ENCODE measurements at regions not wholly inside any gene's neighbourhood (a gene's known extent, or its start where the extent isn't known, plus 50 kb on each side); places are given as distances from the start of the nearest gene placed in this dataset.
A peak's percentile ranks its signal among the peaks of the same experiment; 100 is the strongest.

- DNase-seq, result no peak
These were observed 55.2 kb downstream of the TTC32 start for GRCh38 chr2:19846567-19846966.

GRCh38 chr2:19846030-19846429 lies 55.8 kb downstream of the TTC32 start:
- no peak for DNase-seq

GRCh38 chr2:19845323-19845920 lies 56.4 kb downstream of the TTC32 start:
- DNase-seq, result no peak

- no peak for DNase-seq
These were observed 57.0 kb downstream of the TTC32 start for GRCh38 chr2:19844750-19845149.

- DNase-seq, result no peak
These were observed 57.7 kb downstream of the TTC32 start for GRCh38 chr2:19843992-19844515.

GRCh38 chr2:19841918-19842693 lies 59.7 kb downstream of the TTC32 start:
- DNase-seq, result no peak

GRCh38 chr2:19839438-19839837 lies 62.3 kb downstream of the TTC32 start:
- no peak for DNase-seq

- no peak for DNase-seq
These were observed 63.2 kb downstream of the TTC32 start for GRCh38 chr2:19838616-19839015.

- DNase-seq, result no peak
These were observed 64.5 kb downstream of the TTC32 start for GRCh38 chr2:19837235-19837766.

- DNase-seq, result no peak
These were observed 66.0 kb downstream of the TTC32 start for GRCh38 chr2:19835781-19836281.

GRCh38 chr2:19833978-19834377 lies 67.8 kb downstream of the TTC32 start:
- DNase-seq, result no peak

GRCh38 chr2:19829672-19830071 lies 72.1 kb downstream of the TTC32 start:
- no peak for DNase-seq

- no peak for DNase-seq
These were observed 74.9 kb downstream of the TTC32 start for GRCh38 chr2:19826874-19827273.

GRCh38 chr2:19823507-19823906 lies 78.3 kb downstream of the TTC32 start:
- no peak for DNase-seq

GRCh38 chr2:19819097-19820065 lies 82.4 kb downstream of the TTC32 start:
- no peak for DNase-seq

GRCh38 chr2:19818543-19818942 lies 83.2 kb downstream of the TTC32 start:
- DNase-seq, result no peak

- no peak for DNase-seq
These were observed 83.7 kb downstream of the TTC32 start for GRCh38 chr2:19818039-19818438.

GRCh38 chr2:19815746-19816145 lies 86.0 kb downstream of the TTC32 start:
- no peak for DNase-seq

- peak in 4 of 14 donors; percentile 14 to 94 (median 26) for DNase-seq
These were observed 89.6 kb downstream of the TTC32 start for GRCh38 chr2:19812166-19812565.

- no peak for DNase-seq
These were observed 90.6 kb downstream of the TTC32 start for GRCh38 chr2:19811186-19811585.

- no peak for DNase-seq
These were observed 91.1 kb downstream of the TTC32 start for GRCh38 chr2:19810637-19811036.

- no peak for DNase-seq
These were observed 91.6 kb downstream of the TTC32 start for GRCh38 chr2:19810148-19810547.

Data from C1 segment of cervical spinal cord (tissue), 14 donors.